HG02981 (cell line): ENCODE measurements at regions not wholly inside any gene's neighbourhood (a gene's known extent, or its start where the extent isn't known, plus 50 kb on each side); places are given as distances from the start of the nearest gene placed in this dataset.
"Not testable (repeated sequence)": the region's sequence is repeated elsewhere in the genome, so short reads cannot be mapped to it uniquely, and the experiment has no call there.

ENCODE experiments used
- ATAC-seq: cut with Tn5 transposase; IDR thresholded peaks from one replicate; pipeline ENCODE4 v1.9.1; 2021; ENCODE audit warnings: mild to moderate bottlenecking, moderate library complexity; ENCODE audit not compliant: unreplicated experiment

- not testable (repeated sequence) for ATAC-seq
Observed at GRCh38 chr6:74343321-74343720, 647.3 kb downstream of the CD109 start.

- no peak for ATAC-seq
Observed at GRCh38 chr6:74334722-74335121, 638.7 kb downstream of the CD109 start.

- no peak for ATAC-seq
Observed at GRCh38 chr6:74333406-74333805, 637.4 kb downstream of the CD109 start.

- no peak for ATAC-seq
Observed at GRCh38 chr6:74320715-74321114, 624.7 kb downstream of the CD109 start.

- no peak for ATAC-seq
Observed at GRCh38 chr6:74320074-74320473, 624.1 kb downstream of the CD109 start.

- no peak for ATAC-seq
Observed at GRCh38 chr6:74319292-74319691, 623.3 kb downstream of the CD109 start.

- no peak for ATAC-seq
Observed at GRCh38 chr6:74318738-74319137, 622.7 kb downstream of the CD109 start.

- ATAC-seq: no peak
Observed at GRCh38 chr6:74312081-74312480, 616.1 kb downstream of the CD109 start.

- no peak for ATAC-seq
Observed at GRCh38 chr6:74311431-74311830, 615.4 kb downstream of the CD109 start.

- no peak for ATAC-seq
Observed at GRCh38 chr6:74289884-74290283, 593.9 kb downstream of the CD109 start.

GRCh38 chr6:74287932-74288331 lies 591.9 kb downstream of the CD109 start:
- ATAC-seq: no peak

- no peak for ATAC-seq
Observed at GRCh38 chr6:74287441-74287840, 591.4 kb downstream of the CD109 start.

GRCh38 chr6:74284284-74284683 lies 588.3 kb downstream of the CD109 start:
- ATAC-seq: no peak

GRCh38 chr6:74283532-74283931 lies 587.5 kb downstream of the CD109 start:
- no peak for ATAC-seq

GRCh38 chr6:74282143-74282689 lies 586.2 kb downstream of the CD109 start:
- no peak for ATAC-seq

GRCh38 chr6:74280130-74280692 lies 584.2 kb downstream of the CD109 start:
- ATAC-seq: no peak

GRCh38 chr6:74277777-74278186 lies 581.8 kb downstream of the CD109 start:
- ATAC-seq: no peak

GRCh38 chr6:74273541-74273940 lies 577.5 kb downstream of the CD109 start:
- no peak for ATAC-seq

GRCh38 chr6:74269600-74269858 lies 573.5 kb downstream of the CD109 start:
- no peak for ATAC-seq

- no peak for ATAC-seq
Observed at GRCh38 chr6:74268815-74269599, 573.0 kb downstream of the CD109 start.

- ATAC-seq: no peak
Observed at GRCh38 chr6:74259981-74260380, 564.0 kb downstream of the CD109 start.

- no peak for ATAC-seq
Observed at GRCh38 chr6:74256781-74257180, 560.8 kb downstream of the CD109 start.

- no peak for ATAC-seq
Observed at GRCh38 chr6:74256381-74256780, 560.4 kb downstream of the CD109 start.
